Neural cell (in vitro differentiated cells): ENCODE measurements at regions not wholly inside any gene's neighbourhood (a gene's known extent, or its start where the extent isn't known, plus 50 kb on each side); places are given as distances from the start of the nearest gene placed in this dataset.

Experiments
- H2AFZ ChIP-seq: fragments of 200-600, 300-800 bp; sonication (generic), shearing (Covaris generic); 2 replicates; pipeline ENCODE4 v1.6.0; 2014; ENCODE audit warnings: low read depth, mild to moderate bottlenecking, antibody characterized with exemption, low read length, moderate library complexity
- H3F3A ChIP-seq: fragments of 200-600 bp; shearing (Covaris generic); 2 replicates; pipeline ENCODE4 v1.6.1; 2016; ENCODE audit warnings: mild to moderate bottlenecking, moderate library complexity, mixed read lengths, antibody characterized with exemption, low read length; ENCODE audit not compliant: insufficient read depth, poor library complexity, severe bottlenecking
- H3K27ac ChIP-seq: fragments of 200-600, 300-800 bp; sonication (generic), shearing (Covaris generic); 2 replicates; pipeline ENCODE4 v1.5.1; 2014; ENCODE audit warnings: mild to moderate bottlenecking, low read length, moderate library complexity
- H3K27me3 ChIP-seq: fragments of 300-800, 200-600 bp; sonication (generic), shearing (Covaris generic); 2 replicates; pipeline ENCODE4 v1.6.0; 2014; ENCODE audit warnings: mild to moderate bottlenecking, low read depth, low read length, moderate library complexity; ENCODE audit not compliant: insufficient read depth
- H3K36me3 ChIP-seq: fragments of 300-800, 200-600 bp; sonication (generic), shearing (Covaris generic); 2 replicates; pipeline ENCODE4 v1.5.1; 2014; ENCODE audit warnings: mild to moderate bottlenecking, antibody characterized with exemption, low read length, moderate library complexity; ENCODE audit not compliant: insufficient read depth
- H3K4me2 ChIP-seq: fragments of 300-800, 200-600 bp; sonication (generic), shearing (Covaris generic); 2 replicates; pipeline ENCODE4 v1.6.0; 2014; ENCODE audit warnings: mild to moderate bottlenecking, low read length
- H3K4me3 ChIP-seq: fragments of 300-800, 200-600 bp; sonication (generic), shearing (Covaris generic); 2 replicates; pipeline ENCODE4 v1.5.1; 2014; ENCODE audit warnings: mild to moderate bottlenecking, low read length, moderate library complexity
- H3K79me2 ChIP-seq: fragments of 200-600 bp; shearing (Covaris generic); replicated peaks from 2 replicates; pipeline ENCODE4 v1.6.0; 2014; ENCODE audit warnings: mild to moderate bottlenecking, low read length, moderate library complexity; ENCODE audit not compliant: insufficient read depth
- H3K9ac ChIP-seq: fragments of 300-800, 200-600 bp; sonication (generic), shearing (Covaris generic); 2 replicates; pipeline ENCODE4 v1.6.1; 2016; ENCODE audit warnings: mild to moderate bottlenecking, low read length, mixed read lengths
- H3K9me2 ChIP-seq: fragments of 200-600 bp; shearing (Covaris generic); 2 replicates; pipeline ENCODE4 v1.6.1; 2016; ENCODE audit warnings: mild to moderate bottlenecking, low read length, mixed read lengths; ENCODE audit not compliant: insufficient read depth
- H3K9me3 ChIP-seq: fragments of 200-600, 300-800 bp; sonication (generic), shearing (Covaris generic); 2 replicates; pipeline ENCODE4 v1.6.1; 2016; ENCODE audit warnings: mild to moderate bottlenecking, mixed run types, low read length, moderate library complexity, mixed read lengths
- H4K20me1 ChIP-seq: fragments of 200-600 bp; shearing (Covaris generic); 2 replicates; pipeline ENCODE4 v1.6.1; 2016; ENCODE audit warnings: mild to moderate bottlenecking, mixed run types; ENCODE audit not compliant: insufficient read depth
- CTCF ChIP-seq: fragments of 450-650 bp; IDR thresholded peaks from 2 replicates; pipeline ENCODE4 v1.5.1; 2014; ENCODE audit warnings: antibody characterized with exemption, mild to moderate bottlenecking, moderate library complexity; ENCODE audit not compliant: poor library complexity, severe bottlenecking
- MXI1 ChIP-seq: fragments of 450-650 bp; conservative IDR thresholded peaks from 2 replicates; pipeline ENCODE4 v1.6.1; 2014; ENCODE audit warnings: antibody characterized with exemption, mild to moderate bottlenecking; ENCODE audit not compliant: poor library complexity, severe bottlenecking
- POLR2AphosphoS5 ChIP-seq: IDR thresholded peaks from 2 replicates; pipeline ENCODE4 v1.6.1; 2012
- RAD21 ChIP-seq: fragments of 450-650 bp; conservative IDR thresholded peaks from 2 replicates; pipeline ENCODE4 v1.6.1; 2014; ENCODE audit warnings: antibody characterized with exemption, mild to moderate bottlenecking, moderate library complexity
- REST ChIP-seq: IDR thresholded peaks from 2 replicates; pipeline ENCODE4 v1.6.1; 2012; ENCODE audit warnings: borderline replicate concordance
- SMC3 ChIP-seq: fragments of 450-650 bp; conservative IDR thresholded peaks from 2 replicates; pipeline ENCODE4 v1.6.1; 2014; ENCODE audit warnings: antibody characterized with exemption, mild to moderate bottlenecking, moderate library complexity; ENCODE audit not compliant: poor library complexity
- TAF1 ChIP-seq: IDR thresholded peaks from 2 replicates; pipeline ENCODE4 v1.6.1; 2012; ENCODE audit warnings: low read depth

GRCh38 chr7:131031099-131031868 is 296.4 kb upstream of the MKLN1 start:
- H3K79me2 ChIP-seq: no peaks in the 10 kb centered on the region
- no peak overlapping the region for H2AFZ ChIP-seq
- H3F3A ChIP-seq: no peaks in the 10 kb centered on the region
- no peak overlapping the region for H3K9ac ChIP-seq
- H3K4me2 ChIP-seq: no peak overlapping the region
- H3K9me3 ChIP-seq: no peaks in the 10 kb centered on the region
- H3K4me3 ChIP-seq: no peak overlapping the region
- H3K9me2 ChIP-seq: no peaks in the 10 kb centered on the region
- H3K36me3 ChIP-seq: no peaks in the 10 kb centered on the region
- TF ChIP-seq TAF1: no peak
- no peak for TF ChIP-seq POLR2AphosphoS5
- H3K27me3 ChIP-seq: no peaks in the 10 kb centered on the region
- H3K27ac ChIP-seq: no peak overlapping the region
- H4K20me1 ChIP-seq: no peaks in the 10 kb centered on the region

DNA sequence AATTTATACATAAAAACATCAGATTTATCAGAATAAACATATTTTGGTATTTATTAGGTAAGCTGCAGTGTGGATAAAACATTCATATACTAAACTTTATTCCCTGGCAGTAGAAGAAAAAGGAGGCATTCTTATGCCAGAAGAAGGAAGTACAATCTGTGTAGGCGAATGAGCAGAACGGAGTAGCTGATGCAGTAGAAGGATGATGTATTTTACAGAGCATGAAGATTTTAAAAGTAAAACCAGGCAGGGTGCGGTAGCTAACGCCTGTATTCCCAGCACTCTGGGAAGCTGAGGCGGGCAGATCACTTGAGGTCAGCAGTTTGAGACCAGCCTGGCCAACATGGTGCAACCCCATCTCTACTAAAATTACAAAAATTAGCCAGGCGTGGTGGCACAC is 294.9 kb upstream of the MKLN1 start:
- no peaks in the 10 kb centered on the region for H3K27me3 ChIP-seq
- H3K9me3 ChIP-seq: no peaks in the 10 kb centered on the region
- no peaks in the 10 kb centered on the region for H4K20me1 ChIP-seq
- no peak overlapping the region for H3K9ac ChIP-seq
- no peaks in the 10 kb centered on the region for H3K79me2 ChIP-seq
- no peaks in the 10 kb centered on the region for H3K36me3 ChIP-seq
- no peak overlapping the region for H2AFZ ChIP-seq
- no peaks in the 10 kb centered on the region for H3K9me2 ChIP-seq
- H3K4me3 ChIP-seq: no peak overlapping the region
- no peak overlapping the region for H3K27ac ChIP-seq
- no peaks in the 10 kb centered on the region for H3F3A ChIP-seq
- TF ChIP-seq RAD21 (no peak), TAF1 (no peak), POLR2AphosphoS5 (no peak), MXI1 (no peak)
- H3K4me2 ChIP-seq: no peak overlapping the region

GRCh38 chr7:131034166-131034881 is 293.4 kb upstream of the MKLN1 start:
- Histone ChIP-seq H3K36me3 (no peaks in the 10 kb centered on the region), H3K9ac (no peak overlapping the region), H3K27me3 (no peaks in the 10 kb centered on the region), H3K27ac (no peak overlapping the region), H3F3A (no peaks in the 10 kb centered on the region), H3K9me3 (no peaks in the 10 kb centered on the region), H4K20me1 (no peaks in the 10 kb centered on the region), H3K9me2 (no peaks in the 10 kb centered on the region), H2AFZ (no peak overlapping the region), H3K79me2 (no peaks in the 10 kb centered on the region), H3K4me3 (no peak overlapping the region), H3K4me2 (no peak overlapping the region)
- TF ChIP-seq CTCF: no peak
- no peak for TF ChIP-seq SMC3
- no peak for TF ChIP-seq REST
